HepG2 (cell line): ENCODE measurements at regions not wholly inside any gene's neighbourhood (a gene's known extent, or its start where the extent isn't known, plus 50 kb on each side); places are given as distances from the start of the nearest gene placed in this dataset.

Experiments
- ATAC-seq: fragments of 200-7000 bp; cut with Tn5 transposase; 3 replicates; pipeline ENCODE4 v1.9.1; 2020; ENCODE audit warnings: mild to moderate bottlenecking, moderate library complexity
- BruUV-seq: library from RNA; stranded (reverse); fragments of 400-500 nt; replicated peaks from 2 replicates; lab custom pipeline; 2021; lab: Mats Ljungman, UMichigan
- CTCF ChIA-PET: fragments of 300-600 bp; formaldehyde crosslinking; extraction: SDS; loops from one replicate; lab custom pipeline; 2021; ENCODE audit warnings: low total read pairs, inconsistent platforms, low intra/inter-chr PET ratio; lab: Yijun Ruan, JAX
- POLR2A ChIA-PET: fragments of 350-600 bp; sonication (Branson Sonifier 250); formaldehyde crosslinking; loops from one replicate; lab custom pipeline; 2020; ENCODE audit warnings: antibody characterized with exemption, inconsistent platforms; lab: Yijun Ruan, JAX
- DNase-seq: peaks from one replicate; pipeline ENCODE4 v3.0.0-alpha.2; 2015; ENCODE audit warnings: low spot score
- FAIRE-seq: peaks from 3 replicates; lab custom pipeline; 2011; peaks lifted over from hg19 to GRCh38; lab: Jason Lieb, UNC
- H2AFZ ChIP-seq: one replicate; pipeline ENCODE4 v1.6.1; 2011; ENCODE audit warnings: low read length, inconsistent platforms
- H3K27ac ChIP-seq: fragments of 300-600 bp; 3 replicates; pipeline ENCODE4 v1.8.0; 2011; ENCODE audit warnings: mixed run types, mild to moderate bottlenecking, mixed read lengths, low read length, inconsistent platforms; ENCODE audit not compliant: insufficient read depth; ENCODE audit errors: extremely low read length
- H3K27me3 ChIP-seq, 2 experiments: fragments of 200-600 bp in 1 of 2; 2 replicates in 1 of 2; 3 replicates in 1 of 2; pipeline versions ENCODE4 v1.6.0 to v1.8.0; 2011; ENCODE audit warnings: low read length in 2 of 2, mild to moderate bottlenecking in 2 of 2, moderate library complexity in 2 of 2, inconsistent platforms in 1 of 2; ENCODE audit not compliant: insufficient read depth in 2 of 2, control insufficient read depth in 1 of 2
- H3K36me3 ChIP-seq, 2 experiments: fragments of 200-600 bp in 1 of 2; replicated peaks in 1 of 2; 2 replicates in 1 of 2; 3 replicates in 1 of 2; pipeline versions ENCODE4 v1.5.1 to v1.8.0; 2011; ENCODE audit warnings: low read length in 2 of 2, inconsistent platforms in 1 of 2; ENCODE audit not compliant: insufficient read depth in 2 of 2, control insufficient read depth in 1 of 2
- H3K4me1 ChIP-seq: 2 replicates; pipeline ENCODE4 v1.5.1; 2012; ENCODE audit warnings: low read length, inconsistent platforms; ENCODE audit not compliant: insufficient read depth
- H3K4me2 ChIP-seq: 2 replicates; pipeline ENCODE4 v1.6.0; 2011; ENCODE audit warnings: low read depth, low read length, inconsistent platforms
- H3K4me3 ChIP-seq, 3 experiments: fragments of 200-600 bp in 1 of 3; sonication (generic), shearing (Covaris generic) in 1 of 3; replicated peaks in 1 of 3; 2 replicates each; pipeline ENCODE4 v1.5.1; 2011 to 2016; ENCODE audit warnings: low read length in 3 of 3, inconsistent platforms in 2 of 3, low read depth in 2 of 3, mild to moderate bottlenecking in 2 of 3, control low read depth in 1 of 3, mixed read lengths in 1 of 3; ENCODE audit not compliant: insufficient read depth in 1 of 3
- H3K79me2 ChIP-seq: one replicate; pipeline ENCODE4 v1.6.1; 2011; ENCODE audit warnings: low read length, inconsistent platforms; ENCODE audit not compliant: insufficient read depth
- H3K9ac ChIP-seq: 2 replicates; pipeline ENCODE4 v1.6.0; 2011; ENCODE audit warnings: mild to moderate bottlenecking, low read depth, low read length, inconsistent platforms; ENCODE audit not compliant: insufficient read depth
- H3K9me3 ChIP-seq: 2 replicates; pipeline ENCODE4 v1.5.1; 2012; ENCODE audit warnings: mild to moderate bottlenecking, low read length
- H4K20me1 ChIP-seq: 2 replicates; pipeline ENCODE4 v1.6.0; 2011; ENCODE audit warnings: inconsistent platforms, mild to moderate bottlenecking, low read length, moderate library complexity; ENCODE audit not compliant: insufficient read depth
- DR1 ChIP-seq: sonication (generic); formaldehyde crosslinking; IDR thresholded peaks from 2 replicates; pipeline ENCODE4 v1.8.0; 2021; ENCODE audit warnings: mild to moderate bottlenecking, missing genetic modification reagents, inconsistent platforms
- ELF3 ChIP-seq: IDR thresholded peaks from 2 replicates; pipeline ENCODE4 v1.6.1; 2016; ENCODE audit warnings: missing genetic modification reagents, missing compliant biosample characterization
- PTBP1 ChIP-seq: fragments of 200-400 bp; formaldehyde crosslinking; IDR thresholded peaks from 2 replicates; pipeline ENCODE4 v1.6.1; 2018; ENCODE audit warnings: low read length, low read depth; ENCODE audit not compliant: poor library complexity, severe bottlenecking
- SIN3A ChIP-seq: IDR thresholded peaks from 2 replicates; pipeline ENCODE4 v1.6.1; 2011; ENCODE audit warnings: low read depth, mild to moderate bottlenecking, control low read depth, low read length, borderline replicate concordance
- SYNCRIP ChIP-seq: fragments of 200-400 bp; formaldehyde crosslinking; IDR thresholded peaks from 2 replicates; pipeline ENCODE4 v1.6.1; 2018; ENCODE audit warnings: mild to moderate bottlenecking, low read depth, low read length; ENCODE audit not compliant: insufficient read depth
- ZSCAN21 ChIP-seq: sonication (generic); formaldehyde crosslinking; IDR thresholded peaks from 2 replicates; pipeline ENCODE4 v1.8.0; 2022; ENCODE audit warnings: mild to moderate bottlenecking, missing genetic modification reagents, moderate library complexity, borderline replicate concordance
- whole genome bisulfite sequencing: methylation state at CpG from one replicate; pipeline ENCODE4 v1.1.6; 2017; ENCODE audit warnings: low lambda C conversion rate; 5-methylcytosine and 5-hydroxymethylcytosine counted together
- in situ Hi-C: cut with HindIII; loops from 2 replicates; pipeline ENCODE4 v1.10.0; 2017; ENCODE audit warnings: low pct_unique_long_range_greater_than_20kb; ENCODE audit not compliant: extremely low pct_ligation_motif_present
- intact Hi-C: fragments of 100-400 bp; cut with micrococcal nuclease; formaldehyde crosslinking; loops from one replicate; pipeline ENCODE4 v1.10.0; 2022; ENCODE audit not compliant: unreplicated experiment
- TF ChIP-seq, protein P1 (sequence below): sonication (generic); formaldehyde crosslinking; IDR thresholded peaks from 2 replicates; pipeline ENCODE4 v1.5.1; 2020; ENCODE audit warnings: missing genetic modification reagents, mild to moderate bottlenecking, borderline replicate concordance
- TF ChIP-seq, protein P2 (sequence below): IDR thresholded peaks from 2 replicates; pipeline ENCODE4 v1.6.1; 2016; ENCODE audit warnings: mild to moderate bottlenecking

DNA sequence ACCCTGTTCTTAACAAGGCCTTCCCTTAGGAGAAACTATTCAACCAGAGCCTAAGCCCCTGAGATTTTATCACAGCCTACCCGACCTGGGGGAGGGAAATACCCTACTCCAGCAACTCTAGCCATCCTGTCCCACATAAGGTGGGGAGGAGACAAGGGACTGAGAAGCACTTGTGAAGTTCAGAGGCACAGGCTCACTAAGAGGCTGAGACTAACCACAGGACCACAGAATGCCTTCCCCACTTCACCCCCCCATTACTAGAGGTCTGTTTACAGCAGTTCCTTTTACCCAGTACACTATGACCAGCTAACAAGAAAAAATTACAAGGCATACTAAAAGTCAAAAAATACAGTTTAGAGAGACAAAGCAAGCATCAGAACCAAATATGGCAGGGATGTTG, 86.8 kb downstream of the TEX35 start:
- Histone ChIP-seq H3K4me1 (no peaks in the 10 kb centered on the region), H3K36me3 (no peaks in the 10 kb centered on the region), H2AFZ (no peak overlapping the region), H3K4me2 (no peak overlapping the region), H3K27me3 (no peaks in the 10 kb centered on the region), H3K9ac (no peak overlapping the region)
- 25% methylated on average over 1 of the region's 1 CpG for WGBS
- ChIA-PET POLR2A (no interaction called here), CTCF (no interaction called here)
- no peak for DNase-seq
- ATAC-seq, result no peak
- intact Hi-C loops, result no loop called here
- FAIRE-seq, result no peak
- TF ChIP-seq SYNCRIP (no peak), PTBP1 (no peak), DR1 (CRISPR knock-in tag) (no peak), ZSCAN21 (CRISPR knock-in tag) (no peak)
- TF ChIP-seq, protein P1, sequence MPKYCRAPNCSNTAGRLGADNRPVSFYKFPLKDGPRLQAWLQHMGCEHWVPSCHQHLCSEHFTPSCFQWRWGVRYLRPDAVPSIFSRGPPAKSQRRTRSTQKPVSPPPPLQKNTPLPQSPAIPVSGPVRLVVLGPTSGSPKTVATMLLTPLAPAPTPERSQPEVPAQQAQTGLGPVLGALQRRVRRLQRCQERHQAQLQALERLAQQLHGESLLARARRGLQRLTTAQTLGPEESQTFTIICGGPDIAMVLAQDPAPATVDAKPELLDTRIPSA (CRISPR knock-in tag), result no peak
- TF ChIP-seq, all 625 proteins: peak for 0
- Histone ChIP-seq H3K4me3 (no peak overlapping the region), H3K9me3 (no peaks in the 10 kb centered on the region), H3K27ac (no peak overlapping the region), H4K20me1 (no peaks in the 10 kb centered on the region), H3K79me2 (no peaks in the 10 kb centered on the region)
- BruUV-seq, result no TSS peak
- in situ Hi-C loops, result no loop called here

DNA sequence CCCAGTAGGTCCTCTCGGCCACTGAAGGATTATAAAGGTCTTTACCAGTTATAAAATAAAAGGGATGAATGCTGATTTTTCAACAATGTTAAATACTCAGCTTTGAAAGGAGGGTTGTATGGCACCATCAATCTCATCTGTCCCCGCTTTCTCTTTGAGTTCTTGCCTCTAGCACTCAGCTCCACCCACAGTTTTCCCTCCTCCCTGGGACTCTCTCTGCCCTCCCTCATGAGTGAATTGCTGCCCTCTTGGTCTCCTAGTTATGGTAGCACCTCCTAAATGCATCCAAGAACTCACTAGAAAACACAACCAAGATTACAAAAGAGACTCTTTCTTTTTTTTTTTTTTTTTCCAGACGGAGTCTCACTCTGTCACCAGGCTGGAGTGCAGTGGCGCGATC, 91.0 kb downstream of the TEX35 start:
- H2AFZ ChIP-seq, result no peak overlapping the region
- WGBS, result 85% methylated on average over 5 of the region's 5 CpGs
- no peak for DNase-seq
- H3K27ac ChIP-seq, result no peak overlapping the region
- H3K27me3 ChIP-seq, result no peaks in the 10 kb centered on the region
- no peaks in the 10 kb centered on the region for H4K20me1 ChIP-seq
- ChIA-PET POLR2A (interaction anchor here (0.7 kb wide), 1 partner anchor 28 kb away, joined by 4 read pairs; no protein-coding TSS in a partner anchor), CTCF (no interaction called here)
- no peaks in the 10 kb centered on the region for H3K4me1 ChIP-seq
- H3K79me2 ChIP-seq, result no peaks in the 10 kb centered on the region
- BruUV-seq, result no TSS peak
- no peak for ATAC-seq
- intact Hi-C loops, result no loop called here
- no peaks in the 10 kb centered on the region for H3K9me3 ChIP-seq
- in situ Hi-C loops, result no loop called here
- H3K4me3 ChIP-seq, result no peak overlapping the region
- H3K36me3 ChIP-seq, result no peaks in the 10 kb centered on the region
- FAIRE-seq, result no peak
- no peak overlapping the region for H3K4me2 ChIP-seq
- H3K9ac ChIP-seq, result no peak overlapping the region
- TF ChIP-seq ELF3 (CRISPR knock-in tag) (no peak), SIN3A (no peak)
- TF ChIP-seq, protein P2, sequence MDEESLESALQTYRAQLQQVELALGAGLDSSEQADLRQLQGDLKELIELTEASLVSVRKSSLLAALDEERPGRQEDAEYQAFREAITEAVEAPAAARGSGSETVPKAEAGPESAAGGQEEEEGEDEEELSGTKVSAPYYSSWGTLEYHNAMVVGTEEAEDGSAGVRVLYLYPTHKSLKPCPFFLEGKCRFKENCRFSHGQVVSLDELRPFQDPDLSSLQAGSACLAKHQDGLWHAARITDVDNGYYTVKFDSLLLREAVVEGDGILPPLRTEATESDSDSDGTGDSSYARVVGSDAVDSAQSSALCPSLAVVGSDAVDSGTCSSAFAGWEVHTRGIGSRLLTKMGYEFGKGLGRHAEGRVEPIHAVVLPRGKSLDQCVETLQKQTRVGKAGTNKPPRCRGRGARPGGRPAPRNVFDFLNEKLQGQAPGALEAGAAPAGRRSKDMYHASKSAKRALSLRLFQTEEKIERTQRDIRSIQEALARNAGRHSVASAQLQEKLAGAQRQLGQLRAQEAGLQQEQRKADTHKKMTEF (CRISPR knock-in tag), result no peak
